ENCODE measurements at regions not wholly inside any gene's neighbourhood (a gene's known extent, or its start where the extent isn't known, plus 50 kb on each side); places are given as distances from the start of the nearest gene placed in this dataset.

DNA sequence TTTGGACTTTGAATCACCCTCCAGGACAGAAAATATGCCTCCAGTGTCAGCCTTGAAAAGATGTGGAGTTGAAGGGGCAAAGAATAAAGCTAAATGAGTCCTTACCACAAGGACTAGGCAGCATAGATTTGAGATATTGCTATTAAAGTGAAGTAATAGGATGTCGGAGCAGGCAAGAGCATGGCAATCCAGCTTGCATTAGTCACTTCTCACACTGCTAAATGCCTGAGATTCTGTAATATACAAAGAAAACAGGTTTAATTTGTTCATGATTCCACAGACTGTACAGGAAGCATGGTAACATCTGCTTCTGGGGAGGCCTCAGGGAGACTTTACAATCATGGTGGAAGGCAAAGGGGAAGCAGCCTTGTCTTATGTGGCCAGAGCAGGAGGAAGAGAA is 109.8 kb upstream of the PCDH7 start:
- H3K27me3 ChIP-seq = no peaks in the 10 kb centered on the region
- H3K4me3 ChIP-seq = no peak overlapping the region
- no peak overlapping the region for H3K4me2 ChIP-seq
- H3K4me1 ChIP-seq (ENCODE audit: insufficient read depth) = no peaks in the 10 kb centered on the region
- H3K79me2 ChIP-seq = no peaks in the 10 kb centered on the region
- 90% methylated on average over 1 of the region's 1 CpG for WGBS (ENCODE audit: low lambda C conversion rate, missing lambda C conversion rate)
- DNase-seq (ENCODE audit: low spot score) = no peak
- no peak overlapping the region for H3K27ac ChIP-seq
- H3K36me3 ChIP-seq (replicated peaks; ENCODE audit: insufficient read depth, low read depth) = no peaks in the 10 kb centered on the region
- no peaks in the 10 kb centered on the region for H4K20me1 ChIP-seq (ENCODE audit: insufficient read depth, poor library complexity, severe bottlenecking)
- H3K9me3 ChIP-seq (ENCODE audit: low read depth) = no peaks in the 10 kb centered on the region
- TF ChIP-seq, protein P1, sequence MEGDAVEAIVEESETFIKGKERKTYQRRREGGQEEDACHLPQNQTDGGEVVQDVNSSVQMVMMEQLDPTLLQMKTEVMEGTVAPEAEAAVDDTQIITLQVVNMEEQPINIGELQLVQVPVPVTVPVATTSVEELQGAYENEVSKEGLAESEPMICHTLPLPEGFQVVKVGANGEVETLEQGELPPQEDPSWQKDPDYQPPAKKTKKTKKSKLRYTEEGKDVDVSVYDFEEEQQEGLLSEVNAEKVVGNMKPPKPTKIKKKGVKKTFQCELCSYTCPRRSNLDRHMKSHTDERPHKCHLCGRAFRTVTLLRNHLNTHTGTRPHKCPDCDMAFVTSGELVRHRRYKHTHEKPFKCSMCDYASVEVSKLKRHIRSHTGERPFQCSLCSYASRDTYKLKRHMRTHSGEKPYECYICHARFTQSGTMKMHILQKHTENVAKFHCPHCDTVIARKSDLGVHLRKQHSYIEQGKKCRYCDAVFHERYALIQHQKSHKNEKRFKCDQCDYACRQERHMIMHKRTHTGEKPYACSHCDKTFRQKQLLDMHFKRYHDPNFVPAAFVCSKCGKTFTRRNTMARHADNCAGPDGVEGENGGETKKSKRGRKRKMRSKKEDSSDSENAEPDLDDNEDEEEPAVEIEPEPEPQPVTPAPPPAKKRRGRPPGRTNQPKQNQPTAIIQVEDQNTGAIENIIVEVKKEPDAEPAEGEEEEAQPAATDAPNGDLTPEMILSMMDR (IDR thresholded peaks at IDR 0.05; ENCODE audit: poor library complexity) = no peak
- TF ChIP-seq EZH2phosphoT487 (IDR thresholded peaks at IDR 0.05; ENCODE audit: low read depth, severe bottlenecking, unreplicated experiment) (no peak), EZH2 (IDR thresholded peaks at IDR 0.05; ENCODE audit: borderline replicate concordance) (no peak)
- no peak overlapping the region for H2AFZ ChIP-seq
- H3K9me2 ChIP-seq (replicated peaks; ENCODE audit: insufficient read depth) = no peaks in the 10 kb centered on the region

DNA sequence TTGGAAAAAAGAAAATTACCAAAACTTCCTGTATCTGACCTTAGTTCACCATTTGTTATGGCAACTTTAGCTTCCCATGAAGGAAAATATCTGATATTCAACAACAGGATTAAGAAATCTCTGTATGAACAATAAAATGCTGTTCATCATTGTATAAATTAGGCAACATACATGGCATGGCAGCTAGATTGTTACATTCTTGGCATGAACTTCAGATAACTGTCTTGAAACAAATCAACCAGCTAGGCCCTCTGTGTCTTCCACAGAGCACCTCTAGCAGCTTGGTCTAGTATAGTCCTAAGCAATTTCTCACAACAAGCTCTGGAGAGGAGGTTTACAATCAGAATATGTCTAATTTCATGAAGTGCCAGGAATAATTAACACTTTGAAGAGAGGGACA is 105.4 kb upstream of the PCDH7 start:
- H4K20me1 ChIP-seq (ENCODE audit: insufficient read depth, poor library complexity, severe bottlenecking) = no peaks in the 10 kb centered on the region
- no peak overlapping the region for H3K27ac ChIP-seq
- H3K4me1 ChIP-seq (ENCODE audit: insufficient read depth) = no peaks in the 10 kb centered on the region
- TF ChIP-seq EZH2phosphoT487 (IDR thresholded peaks at IDR 0.05; ENCODE audit: low read depth, severe bottlenecking, unreplicated experiment) (no peak), EZH2 (IDR thresholded peaks at IDR 0.05; ENCODE audit: borderline replicate concordance) (no peak)
- TF ChIP-seq, protein P1 (IDR thresholded peaks at IDR 0.05; ENCODE audit: poor library complexity) = no peak
- no peaks in the 10 kb centered on the region for H3K79me2 ChIP-seq
- no peak overlapping the region for H3K4me2 ChIP-seq
- H3K4me3 ChIP-seq = no peak overlapping the region
- H3K36me3 ChIP-seq (replicated peaks; ENCODE audit: insufficient read depth, low read depth) = no peaks in the 10 kb centered on the region
- H3K27me3 ChIP-seq = no peaks in the 10 kb centered on the region
- no peaks in the 10 kb centered on the region for H3K9me2 ChIP-seq (replicated peaks; ENCODE audit: insufficient read depth)
- no peaks in the 10 kb centered on the region for H3K9me3 ChIP-seq (ENCODE audit: low read depth)
- no peak for DNase-seq (ENCODE audit: low spot score)
- no peak overlapping the region for H2AFZ ChIP-seq

DNA sequence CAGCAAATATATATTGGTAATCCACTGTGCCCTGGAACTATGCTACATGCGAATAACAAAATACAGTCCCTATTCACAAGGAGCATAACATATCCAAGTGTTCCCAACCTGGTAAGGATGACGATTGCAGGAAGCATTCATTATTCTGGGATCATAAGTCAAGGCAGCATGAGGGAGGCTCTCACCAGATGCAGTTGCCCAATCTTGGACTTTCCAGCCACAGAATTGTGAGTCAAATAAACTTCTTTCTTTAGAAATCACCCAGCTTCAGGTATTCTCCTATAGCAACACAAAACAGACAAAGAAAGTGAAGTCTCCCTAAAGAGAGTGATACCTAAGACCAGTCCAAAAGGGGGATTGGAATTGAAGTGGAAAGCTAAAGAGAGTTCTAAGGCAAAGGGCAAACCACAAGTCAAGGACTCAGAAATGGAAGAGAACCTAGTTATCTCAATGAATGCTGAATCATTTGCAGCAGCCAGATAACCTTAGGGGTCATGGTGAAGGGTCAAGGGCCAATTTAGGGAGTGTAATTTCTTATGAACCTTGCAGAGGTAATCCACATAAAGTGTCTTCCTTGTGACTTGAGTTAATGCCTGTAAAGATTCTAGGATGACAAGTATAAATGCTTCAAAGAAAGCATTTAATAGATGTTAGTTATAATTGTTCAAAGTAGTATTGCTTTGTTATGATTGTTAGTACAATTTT is 103.1 kb upstream of the PCDH7 start:
- Histone ChIP-seq H3K27ac (no peak overlapping the region), H4K20me1 (ENCODE audit: insufficient read depth, poor library complexity, severe bottlenecking) (no peaks in the 10 kb centered on the region), H3K79me2 (no peaks in the 10 kb centered on the region), H3K9me3 (ENCODE audit: low read depth) (no peaks in the 10 kb centered on the region), H3K4me1 (ENCODE audit: insufficient read depth) (no peaks in the 10 kb centered on the region), H2AFZ (no peak overlapping the region), H3K4me3 (no peak overlapping the region), H3K4me2 (no peak overlapping the region), H3K9me2 (replicated peaks; ENCODE audit: insufficient read depth) (no peaks in the 10 kb centered on the region), H3K36me3 (replicated peaks; ENCODE audit: insufficient read depth, low read depth) (no peaks in the 10 kb centered on the region), H3K27me3 (no peaks in the 10 kb centered on the region)
- 98% methylated on average over 2 of the region's 2 CpGs for WGBS (ENCODE audit: low lambda C conversion rate, missing lambda C conversion rate)
- TF ChIP-seq EZH2phosphoT487 (IDR thresholded peaks at IDR 0.05; ENCODE audit: low read depth, severe bottlenecking, unreplicated experiment) (no peak), EZH2 (IDR thresholded peaks at IDR 0.05; ENCODE audit: borderline replicate concordance) (no peak)
- TF ChIP-seq, protein P1 (IDR thresholded peaks at IDR 0.05; ENCODE audit: poor library complexity) = no peak
- DNase-seq (ENCODE audit: low spot score) = no peak

Data from hepatocyte (in vitro differentiated cells).